GM23338 (cell line): ENCODE measurements at regions not wholly inside any gene's neighbourhood (a gene's known extent, or its start where the extent isn't known, plus 50 kb on each side); places are given as distances from the start of the nearest gene placed in this dataset.

ENCODE experiments used
- CREB1 ChIP-seq: fragments of 250-450 bp; sonication (Bioruptor Pico); IDR thresholded peaks from 2 replicates; pipeline ENCODE4 v1.5.0; 2020; ENCODE audit warnings: low read depth, mild to moderate bottlenecking, moderate library complexity
- CTCF ChIP-seq, 2 experiments: fragments of 200-600 bp in 1 of 2; sonication (generic) in 1 of 2; conservative IDR thresholded peaks; 2 replicates each; pipeline versions ENCODE4 v1.5.1 to v1.6.1; 2016 to 2017; ENCODE audit warnings: antibody characterized with exemption in 2 of 2, low read depth in 2 of 2, mild to moderate bottlenecking in 2 of 2, moderate library complexity in 1 of 2
- ETS1 ChIP-seq: IDR thresholded peaks from 2 replicates; pipeline ENCODE4 v1.6.1; 2016; ENCODE audit warnings: antibody characterized with exemption
- EZH2 ChIP-seq: fragments of 200-600 bp; sonication (generic); IDR thresholded peaks from one replicate; pipeline ENCODE4 v1.8.0; 2017; ENCODE audit warnings: antibody characterized with exemption, mild to moderate bottlenecking, low read depth; ENCODE audit not compliant: unreplicated experiment
- EZH2phosphoT487 ChIP-seq: fragments of 200-600 bp; sonication (generic); IDR thresholded peaks from one replicate; pipeline ENCODE4 v1.8.1; 2018; ENCODE audit warnings: antibody characterized with exemption; ENCODE audit not compliant: unreplicated experiment
- JUNB ChIP-seq: IDR thresholded peaks from one replicate; pipeline ENCODE4 v1.6.1; 2016; ENCODE audit warnings: antibody characterized with exemption; ENCODE audit not compliant: unreplicated experiment
- NANOG ChIP-seq: IDR thresholded peaks from 2 replicates; pipeline ENCODE4 v1.6.1; 2016; ENCODE audit warnings: antibody characterized with exemption, borderline replicate concordance
- POLR2AphosphoS5 ChIP-seq: IDR thresholded peaks from 2 replicates; pipeline ENCODE4 v1.6.1; 2016; ENCODE audit warnings: antibody characterized with exemption, low read depth
- REST ChIP-seq: IDR thresholded peaks from one replicate; pipeline ENCODE4 v1.6.1; 2018; ENCODE audit warnings: antibody characterized with exemption; ENCODE audit not compliant: unreplicated experiment
- STAT1 ChIP-seq: IDR thresholded peaks from one replicate; pipeline ENCODE4 v1.6.1; 2016; ENCODE audit warnings: antibody characterized with exemption; ENCODE audit not compliant: unreplicated experiment
- ZNF114 ChIP-seq: fragments of 250-450 bp; sonication (Bioruptor Pico); IDR thresholded peaks from 2 replicates; pipeline ENCODE4 v1.5.0; 2020; ENCODE audit warnings: mild to moderate bottlenecking, moderate library complexity
- ZNF331 ChIP-seq: fragments of 250-450 bp; sonication (Bioruptor Pico); IDR thresholded peaks from 2 replicates; pipeline ENCODE4 v1.5.0; 2020; ENCODE audit warnings: low read depth, mild to moderate bottlenecking, moderate library complexity
- TF ChIP-seq, protein P1 (sequence below): fragments of 250-450 bp; sonication (Bioruptor Pico); IDR thresholded peaks from 2 replicates; pipeline ENCODE4 v1.5.0; 2020; ENCODE audit warnings: mild to moderate bottlenecking, moderate library complexity

- no peak for TF ChIP-seq CTCF (conservative IDR thresholded peaks at IDR 0.05; ENCODE audit: low read depth in 2 of 2)
- no peak for TF ChIP-seq POLR2AphosphoS5
- no peak for TF ChIP-seq EZH2phosphoT487
- no peak for TF ChIP-seq EZH2
- no peak for TF ChIP-seq REST
- TF ChIP-seq ZNF331 (CRISPR knock-in tag) = no peak
- TF ChIP-seq ZNF114 (CRISPR knock-in tag) = no peak
- no peak for TF ChIP-seq CREB1 (CRISPR knock-in tag)
- TF ChIP-seq STAT1 = no peak
- TF ChIP-seq NANOG = no peak
- no peak for TF ChIP-seq ETS1
- TF ChIP-seq, protein P1, sequence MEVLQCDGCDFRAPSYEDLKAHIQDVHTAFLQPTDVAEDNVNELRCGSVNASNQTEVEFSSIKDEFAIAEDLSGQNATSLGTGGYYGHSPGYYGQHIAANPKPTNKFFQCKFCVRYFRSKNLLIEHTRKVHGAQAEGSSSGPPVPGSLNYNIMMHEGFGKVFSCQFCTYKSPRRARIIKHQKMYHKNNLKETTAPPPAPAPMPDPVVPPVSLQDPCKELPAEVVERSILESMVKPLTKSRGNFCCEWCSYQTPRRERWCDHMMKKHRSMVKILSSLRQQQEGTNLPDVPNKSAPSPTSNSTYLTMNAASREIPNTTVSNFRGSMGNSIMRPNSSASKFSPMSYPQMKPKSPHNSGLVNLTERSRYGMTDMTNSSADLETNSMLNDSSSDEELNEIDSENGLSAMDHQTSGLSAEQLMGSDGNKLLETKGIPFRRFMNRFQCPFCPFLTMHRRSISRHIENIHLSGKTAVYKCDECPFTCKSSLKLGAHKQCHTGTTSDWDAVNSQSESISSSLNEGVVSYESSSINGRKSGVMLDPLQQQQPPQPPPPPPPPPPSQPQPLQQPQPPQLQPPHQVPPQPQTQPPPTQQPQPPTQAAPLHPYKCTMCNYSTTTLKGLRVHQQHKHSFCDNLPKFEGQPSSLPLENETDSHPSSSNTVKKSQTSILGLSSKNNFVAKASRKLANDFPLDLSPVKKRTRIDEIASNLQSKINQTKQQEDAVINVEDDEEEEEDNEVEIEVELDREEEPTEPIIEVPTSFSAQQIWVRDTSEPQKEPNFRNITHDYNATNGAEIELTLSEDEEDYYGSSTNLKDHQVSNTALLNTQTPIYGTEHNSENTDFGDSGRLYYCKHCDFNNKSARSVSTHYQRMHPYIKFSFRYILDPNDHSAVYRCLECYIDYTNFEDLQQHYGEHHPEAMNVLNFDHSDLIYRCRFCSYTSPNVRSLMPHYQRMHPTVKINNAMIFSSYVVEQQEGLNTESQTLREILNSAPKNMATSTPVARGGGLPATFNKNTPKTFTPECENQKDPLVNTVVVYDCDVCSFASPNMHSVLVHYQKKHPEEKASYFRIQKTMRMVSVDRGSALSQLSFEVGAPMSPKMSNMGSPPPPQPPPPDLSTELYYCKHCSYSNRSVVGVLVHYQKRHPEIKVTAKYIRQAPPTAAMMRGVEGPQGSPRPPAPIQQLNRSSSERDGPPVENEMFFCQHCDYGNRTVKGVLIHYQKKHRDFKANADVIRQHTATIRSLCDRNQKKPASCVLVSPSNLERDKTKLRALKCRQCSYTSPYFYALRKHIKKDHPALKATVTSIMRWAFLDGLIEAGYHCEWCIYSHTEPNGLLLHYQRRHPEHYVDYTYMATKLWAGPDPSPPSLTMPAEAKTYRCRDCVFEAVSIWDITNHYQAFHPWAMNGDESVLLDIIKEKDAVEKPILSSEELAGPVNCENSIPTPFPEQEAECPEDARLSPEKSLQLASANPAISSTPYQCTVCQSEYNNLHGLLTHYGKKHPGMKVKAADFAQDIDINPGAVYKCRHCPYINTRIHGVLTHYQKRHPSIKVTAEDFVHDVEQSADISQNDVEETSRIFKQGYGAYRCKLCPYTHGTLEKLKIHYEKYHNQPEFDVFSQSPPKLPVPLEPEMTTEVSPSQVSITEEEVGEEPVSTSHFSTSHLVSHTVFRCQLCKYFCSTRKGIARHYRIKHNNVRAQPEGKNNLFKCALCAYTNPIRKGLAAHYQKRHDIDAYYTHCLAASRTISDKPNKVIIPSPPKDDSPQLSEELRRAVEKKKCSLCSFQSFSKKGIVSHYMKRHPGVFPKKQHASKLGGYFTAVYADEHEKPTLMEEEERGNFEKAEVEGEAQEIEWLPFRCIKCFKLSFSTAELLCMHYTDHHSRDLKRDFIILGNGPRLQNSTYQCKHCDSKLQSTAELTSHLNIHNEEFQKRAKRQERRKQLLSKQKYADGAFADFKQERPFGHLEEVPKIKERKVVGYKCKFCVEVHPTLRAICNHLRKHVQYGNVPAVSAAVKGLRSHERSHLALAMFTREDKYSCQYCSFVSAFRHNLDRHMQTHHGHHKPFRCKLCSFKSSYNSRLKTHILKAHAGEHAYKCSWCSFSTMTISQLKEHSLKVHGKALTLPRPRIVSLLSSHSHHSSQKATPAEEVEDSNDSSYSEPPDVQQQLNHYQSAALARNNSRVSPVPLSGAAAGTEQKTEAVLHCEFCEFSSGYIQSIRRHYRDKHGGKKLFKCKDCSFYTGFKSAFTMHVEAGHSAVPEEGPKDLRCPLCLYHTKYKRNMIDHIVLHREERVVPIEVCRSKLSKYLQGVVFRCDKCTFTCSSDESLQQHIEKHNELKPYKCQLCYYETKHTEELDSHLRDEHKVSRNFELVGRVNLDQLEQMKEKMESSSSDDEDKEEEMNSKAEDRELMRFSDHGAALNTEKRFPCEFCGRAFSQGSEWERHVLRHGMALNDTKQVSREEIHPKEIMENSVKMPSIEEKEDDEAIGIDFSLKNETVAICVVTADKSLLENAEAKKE = no peak
- no peak for TF ChIP-seq JUNB
Observed at GRCh38 chr5:126208691-126209090, 214.5 kb upstream of the GRAMD2B start.
